WI38 (cell line): ENCODE measurements at regions not wholly inside any gene's neighbourhood (a gene's known extent, or its start where the extent isn't known, plus 50 kb on each side); places are given as distances from the start of the nearest gene placed in this dataset.

Source experiments
- H3K4me3 ChIP-seq: 2 replicates; pipeline ENCODE4 v1.5.1; 2011; ENCODE audit warnings: low read depth, mild to moderate bottlenecking, control low read depth, low read length
- CTCF ChIP-seq: IDR thresholded peaks from 2 replicates; pipeline ENCODE4 v1.5.1; 2012; ENCODE audit warnings: low read depth, mild to moderate bottlenecking, control low read depth, low read length

GRCh38 chr10:94075506-94075905 lies 81.8 kb downstream of the PLCE1 start:
- no peak for TF ChIP-seq CTCF
- H3K4me3 ChIP-seq, result no peak overlapping the region

GRCh38 chr10:94076325-94076841 lies 82.7 kb downstream of the PLCE1 start:
- TF ChIP-seq CTCF, result peak; percentile 46
- H3K4me3 ChIP-seq, result no peak overlapping the region

- no peak overlapping the region for H3K4me3 ChIP-seq
- TF ChIP-seq CTCF, result no peak
Observed at GRCh38 chr10:94077042-94077441, 83.3 kb downstream of the PLCE1 start.

- no peak overlapping the region for H3K4me3 ChIP-seq
- no peak for TF ChIP-seq CTCF
Observed at GRCh38 chr10:94080108-94080507, 86.4 kb downstream of the PLCE1 start.

DNA sequence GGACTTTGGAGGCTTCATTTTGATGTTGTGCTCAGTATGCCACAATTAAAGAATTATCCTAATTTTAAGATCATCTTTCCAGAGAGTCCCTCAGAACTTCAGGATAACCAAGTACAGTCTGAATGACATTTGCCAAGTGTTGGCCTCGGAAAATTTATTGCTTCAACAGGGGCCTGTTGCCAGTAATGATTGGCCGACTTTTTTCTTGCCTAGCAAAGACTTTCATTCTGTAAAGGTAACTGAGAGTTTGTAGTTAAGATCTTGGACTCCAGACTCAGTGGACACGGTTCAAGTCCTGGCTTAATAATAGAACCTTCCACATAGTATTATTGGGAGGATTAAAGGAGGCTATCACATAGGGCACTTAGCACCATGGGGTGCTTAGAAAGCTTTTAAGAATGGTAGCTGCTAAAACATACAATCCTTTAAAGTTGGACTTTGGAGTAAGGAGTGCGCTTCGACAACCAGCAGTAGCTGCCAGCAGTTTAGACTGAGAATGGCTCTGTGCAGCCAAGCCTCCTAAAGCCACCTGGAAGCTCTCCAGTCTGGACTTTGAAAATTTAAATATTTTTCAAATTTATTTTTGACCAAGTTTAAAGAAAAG lies 90.0 kb downstream of the PLCE1 start:
- no peak overlapping the region for H3K4me3 ChIP-seq
- no peak for TF ChIP-seq CTCF

DNA sequence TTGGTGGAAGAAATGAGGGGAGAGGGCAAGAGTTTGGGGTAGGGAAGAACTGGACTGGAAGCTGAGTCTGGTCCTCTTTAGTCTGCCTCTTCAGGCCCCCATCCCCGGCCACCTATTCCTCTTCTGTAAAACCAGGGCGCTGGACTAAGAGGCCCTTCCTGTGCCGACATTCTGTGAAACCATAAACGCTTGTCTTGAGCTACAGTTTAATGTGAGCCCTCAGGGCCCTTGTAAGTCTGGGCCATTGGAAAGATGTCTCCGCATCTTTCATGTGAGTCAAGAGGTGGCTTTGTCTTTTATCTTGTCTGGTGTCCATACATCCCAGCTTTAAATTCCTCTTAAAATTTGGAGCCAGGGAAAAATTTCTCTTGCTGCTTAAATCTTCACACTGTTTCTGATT lies 90.6 kb downstream of the PLCE1 start:
- no peak for TF ChIP-seq CTCF

DNA sequence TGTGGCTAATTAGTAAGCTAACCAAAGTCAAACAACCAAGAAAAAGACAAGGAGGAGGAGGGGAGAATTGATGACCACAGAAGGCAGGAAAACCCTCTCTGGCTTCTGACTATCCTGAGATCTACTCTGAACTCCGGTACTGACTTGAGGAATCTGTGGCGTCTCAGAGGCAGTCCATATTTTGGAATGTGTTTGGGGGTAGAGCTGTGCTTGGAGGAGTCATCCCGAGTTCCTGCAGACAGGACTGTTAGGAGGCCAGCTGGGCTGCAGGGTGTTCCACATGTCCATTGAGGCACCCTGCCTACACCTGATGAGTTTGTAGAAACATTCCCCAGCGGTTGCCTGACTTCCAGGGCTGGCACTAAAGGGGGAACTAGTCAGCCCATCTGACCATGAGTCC lies 91.6 kb downstream of the PLCE1 start:
- TF ChIP-seq CTCF, result no peak
- H3K4me3 ChIP-seq, result no peak overlapping the region

More for the DNA sequence above, 90.6 kb downstream of the PLCE1 start:
- no peak overlapping the region for H3K4me3 ChIP-seq
